ENCODE measurements at regions not wholly inside any gene's neighbourhood (a gene's known extent, or its start where the extent isn't known, plus 50 kb on each side); places are given as distances from the start of the nearest gene placed in this dataset.

DNA sequence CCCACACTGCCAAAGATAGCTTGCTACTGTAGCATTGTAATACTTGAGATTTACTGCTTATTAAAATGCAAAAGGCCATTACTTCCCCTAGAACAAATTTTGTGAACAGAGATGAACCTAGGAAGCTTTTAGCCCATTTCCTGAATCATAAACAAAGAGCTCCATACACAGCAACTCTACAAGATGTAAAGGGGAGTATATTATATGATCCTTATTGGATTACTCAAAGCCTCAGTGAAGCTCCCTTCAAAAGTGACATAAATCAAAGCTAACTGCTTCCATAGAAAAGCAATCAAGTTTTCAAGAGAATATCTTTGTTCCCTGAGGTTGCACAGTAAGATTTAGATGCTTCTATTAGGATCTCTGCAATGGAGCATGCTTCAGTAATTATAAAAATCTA is 629.8 kb downstream of the EFNA5 start:
- Mint-ChIP-seq H3K27ac (no peak overlapping the region), H3K27me3 (ENCODE audit: low read depth) (no peaks in the 10 kb centered on the region), H3K36me3 (ENCODE audit: insufficient read depth in 2 of 2) (no peaks in the 10 kb centered on the region), H3K4me3 (no peak overlapping the region), H3K4me1 (ENCODE audit: low read depth) (no peaks in the 10 kb centered on the region), H3K9me3 (peaks cover 2 to 13% of the 10 kb centered on the region in 2 donors)
- DNase-seq (no peak), ATAC-seq (replicated peaks in 1 of 2) (no peak)

- H3K36me3 Mint-ChIP-seq (ENCODE audit: insufficient read depth in 2 of 2), result no peaks in the 10 kb centered on the region
- ATAC-seq (replicated peaks in 1 of 2), result no peak
Measured at GRCh38 chr5:107032629-107033028, 638.1 kb downstream of the EFNA5 start.

GRCh38 chr5:107028938-107029337 is 641.8 kb downstream of the EFNA5 start:
- H3K9me3 Mint-ChIP-seq, result peaks cover 0 to 1% of the 10 kb centered on the region in 2 donors
- DNase-seq (no peak), ATAC-seq (replicated peaks in 1 of 2) (no peak)
- no peak overlapping the region for H3K27ac Mint-ChIP-seq
- H3K27me3 Mint-ChIP-seq (ENCODE audit: low read depth), result no peaks in the 10 kb centered on the region
- no peak overlapping the region for H3K4me3 Mint-ChIP-seq
- H3K36me3 Mint-ChIP-seq (ENCODE audit: insufficient read depth in 2 of 2), result no peaks in the 10 kb centered on the region
- no peaks in the 10 kb centered on the region for H3K4me1 Mint-ChIP-seq (ENCODE audit: low read depth)

More at GRCh38 chr5:107032629-107033028, 638.1 kb downstream of the EFNA5 start:
- DNase-seq, result no peak
- H3K27me3 Mint-ChIP-seq (ENCODE audit: low read depth), result no peaks in the 10 kb centered on the region
- peaks cover 1 to 5% of the 10 kb centered on the region in 2 donors for H3K9me3 Mint-ChIP-seq
- no peak overlapping the region for H3K27ac Mint-ChIP-seq
- no peak overlapping the region for H3K4me3 Mint-ChIP-seq
- no peaks in the 10 kb centered on the region for H3K4me1 Mint-ChIP-seq (ENCODE audit: low read depth)

DNA sequence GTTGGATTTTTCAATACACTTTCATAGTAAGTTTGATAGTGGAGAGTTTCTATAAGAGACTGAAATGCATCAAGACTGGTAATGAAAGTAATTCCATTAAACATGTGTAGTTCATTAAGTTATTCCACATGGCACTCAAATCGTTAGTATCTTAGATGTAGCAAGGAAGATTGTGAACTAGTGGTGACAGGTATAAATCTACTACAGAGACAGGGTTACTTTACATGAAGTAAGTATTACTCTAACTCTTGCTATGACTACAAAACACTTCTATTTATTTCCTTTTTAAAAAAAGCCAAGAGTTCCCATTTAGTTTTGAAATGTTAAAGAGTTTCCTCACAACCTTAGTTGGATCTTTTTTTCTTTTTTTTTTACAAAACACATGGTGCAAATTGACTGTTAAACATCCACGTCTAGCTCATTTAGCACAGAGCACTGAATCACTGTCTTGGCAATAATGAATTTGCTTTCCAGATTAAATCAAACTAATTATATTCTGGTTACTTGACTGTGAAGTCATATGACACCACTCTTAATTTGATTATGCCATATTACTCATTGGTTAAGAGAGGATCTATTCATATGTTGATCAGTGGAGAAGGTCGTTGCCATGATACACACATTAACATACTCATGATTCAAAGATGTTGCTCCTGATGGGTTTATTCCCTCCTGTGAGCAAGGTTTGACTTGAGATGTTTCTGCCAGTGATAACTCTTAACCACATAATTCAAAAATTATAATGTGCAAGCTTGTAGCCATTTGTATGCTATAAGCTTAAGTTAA is 644.8 kb downstream of the EFNA5 start:
- Mint-ChIP-seq H3K36me3 (ENCODE audit: insufficient read depth in 2 of 2) (no peaks in the 10 kb centered on the region), H3K9me3 (peaks cover 0 to 1% of the 10 kb centered on the region in 2 donors), H3K4me3 (no peak overlapping the region), H3K27ac (no peak overlapping the region), H3K27me3 (ENCODE audit: low read depth) (no peaks in the 10 kb centered on the region), H3K4me1 (ENCODE audit: low read depth) (no peaks in the 10 kb centered on the region)
- ATAC-seq (replicated peaks in 1 of 2) (no peak), DNase-seq (no peak)

DNA sequence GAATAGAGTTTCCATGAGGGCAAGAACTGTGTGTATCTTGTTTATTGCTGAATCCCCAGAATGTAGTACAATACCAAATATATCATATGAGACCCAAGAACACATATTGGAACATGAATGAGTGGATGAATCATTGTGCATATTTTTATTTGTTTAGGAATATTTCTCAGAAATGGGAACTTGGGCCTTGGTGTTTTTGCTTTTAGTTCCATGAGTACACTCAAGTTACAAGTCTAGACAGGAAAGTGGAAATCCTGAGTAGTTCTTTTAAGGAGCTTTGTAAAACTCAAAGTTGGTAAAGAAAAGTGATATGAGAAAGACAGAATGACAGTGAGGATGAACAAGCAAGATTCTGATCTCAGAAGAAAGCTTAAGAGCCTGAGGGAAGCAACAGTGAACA is 647.0 kb downstream of the EFNA5 start:
- H3K27me3 Mint-ChIP-seq (ENCODE audit: low read depth), result no peaks in the 10 kb centered on the region
- H3K4me1 Mint-ChIP-seq (ENCODE audit: low read depth), result no peaks in the 10 kb centered on the region
- DNase-seq (no peak), ATAC-seq (replicated peaks in 1 of 2) (no peak)
- H3K4me3 Mint-ChIP-seq, result no peak overlapping the region
- H3K27ac Mint-ChIP-seq, result no peak overlapping the region
- no peaks in the 10 kb centered on the region for H3K9me3 Mint-ChIP-seq
- no peaks in the 10 kb centered on the region for H3K36me3 Mint-ChIP-seq (ENCODE audit: insufficient read depth in 2 of 2)

DNA sequence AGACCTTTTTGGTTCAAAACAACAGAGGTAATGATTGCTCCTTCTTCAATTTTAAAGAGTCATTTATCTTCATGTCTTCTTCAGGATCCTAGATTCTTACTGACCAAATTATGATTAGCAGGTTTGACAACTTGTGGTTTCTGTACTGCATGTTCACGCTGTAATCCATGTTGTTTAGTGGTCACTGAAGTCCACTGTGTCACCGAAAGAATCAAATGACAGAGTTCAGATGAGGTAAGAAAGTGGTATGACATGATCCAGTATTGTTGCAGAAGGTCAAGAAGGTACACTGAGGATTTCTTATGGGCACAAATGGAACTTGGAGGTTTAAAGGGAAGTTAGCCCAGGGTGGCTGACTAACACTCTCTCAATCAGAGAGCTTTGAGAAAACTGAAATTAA is 649.2 kb downstream of the EFNA5 start:
- Mint-ChIP-seq H3K36me3 (ENCODE audit: insufficient read depth in 2 of 2) (no peaks in the 10 kb centered on the region), H3K27ac (no peak overlapping the region)

DNA sequence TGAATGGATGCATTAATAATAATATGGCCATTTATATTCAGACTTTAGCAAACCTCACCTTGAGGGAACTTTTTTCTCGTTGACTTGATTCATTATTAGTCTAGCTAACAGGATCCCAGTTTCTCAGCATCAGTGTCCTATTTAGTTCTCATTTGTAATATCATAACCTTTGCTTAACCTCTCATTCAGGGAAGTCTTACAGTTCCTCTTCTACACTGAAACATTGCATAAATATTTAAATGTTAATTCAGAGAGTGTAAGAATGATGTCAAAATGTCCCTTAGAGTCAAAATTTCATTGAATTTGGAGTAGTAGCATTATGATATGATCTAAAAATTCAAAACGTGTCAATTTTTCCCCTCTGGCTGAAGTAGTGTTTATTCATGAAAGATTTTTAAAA is 650.1 kb downstream of the EFNA5 start:
- Mint-ChIP-seq H3K4me3 (no peak overlapping the region), H3K36me3 (ENCODE audit: insufficient read depth in 2 of 2) (no peaks in the 10 kb centered on the region), H3K4me1 (ENCODE audit: low read depth) (no peaks in the 10 kb centered on the region), H3K27ac (no peak overlapping the region), H3K9me3 (peaks cover 0 to 4% of the 10 kb centered on the region in 2 donors), H3K27me3 (ENCODE audit: low read depth) (no peaks in the 10 kb centered on the region)
- ATAC-seq (replicated peaks in 1 of 2), result no peak
- DNase-seq, result no peak

More for the DNA sequence above, 649.2 kb downstream of the EFNA5 start:
- no peak for DNase-seq
- no peaks in the 10 kb centered on the region for H3K27me3 Mint-ChIP-seq (ENCODE audit: low read depth)
- H3K4me1 Mint-ChIP-seq (ENCODE audit: low read depth), result no peaks in the 10 kb centered on the region
- H3K4me3 Mint-ChIP-seq, result no peak overlapping the region
- peaks cover 0 to 4% of the 10 kb centered on the region in 2 donors for H3K9me3 Mint-ChIP-seq
- no peak for ATAC-seq (replicated peaks in 1 of 2)

DNA sequence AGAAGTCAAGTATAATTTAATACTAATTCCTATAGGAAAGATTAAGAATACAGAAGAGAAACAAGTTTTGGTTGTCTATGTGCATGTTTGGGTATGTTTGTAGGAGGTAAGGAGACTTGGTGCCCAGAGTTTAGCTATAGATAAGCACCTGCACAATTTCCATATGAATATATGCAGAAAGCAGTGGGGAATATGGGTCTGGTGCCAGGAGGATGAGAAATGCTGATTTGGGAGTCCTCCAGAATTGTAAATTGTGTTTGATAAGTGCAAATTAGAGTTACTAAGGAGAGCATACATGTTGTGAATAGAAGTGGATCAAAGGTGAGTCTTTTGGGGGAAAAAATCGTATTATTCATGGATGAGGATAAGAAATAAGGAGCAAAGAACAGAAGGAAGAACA is 653.1 kb downstream of the EFNA5 start:
- Mint-ChIP-seq H3K9me3 (peaks cover 0 to 4% of the 10 kb centered on the region in 2 donors), H3K27ac (no peak overlapping the region), H3K4me3 (no peak overlapping the region), H3K27me3 (ENCODE audit: low read depth) (no peaks in the 10 kb centered on the region), H3K4me1 (ENCODE audit: low read depth) (no peaks in the 10 kb centered on the region), H3K36me3 (ENCODE audit: insufficient read depth in 2 of 2) (no peaks in the 10 kb centered on the region)
- ATAC-seq (replicated peaks in 1 of 2) (no peak), DNase-seq (no peak)

DNA sequence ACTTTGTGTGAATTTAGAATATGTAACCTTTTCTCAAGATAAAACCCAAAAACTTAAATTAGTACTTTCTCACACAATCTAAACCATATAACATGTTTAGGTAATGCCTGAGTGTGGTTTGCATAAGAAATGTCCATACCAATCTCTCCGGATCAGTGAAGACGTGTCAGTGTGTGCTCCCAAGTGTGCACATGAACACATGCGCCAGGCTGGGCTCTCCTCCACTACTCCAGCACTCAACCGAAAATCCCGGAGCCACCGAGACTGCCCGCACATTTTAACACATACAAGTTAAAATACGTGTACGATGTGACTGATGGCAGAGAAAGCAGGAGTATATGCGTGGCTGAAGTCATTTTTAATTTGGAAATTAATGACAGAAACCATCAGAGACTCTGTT is 658.4 kb downstream of the EFNA5 start:
- no peak overlapping the region for H3K4me3 Mint-ChIP-seq
- no peaks in the 10 kb centered on the region for H3K9me3 Mint-ChIP-seq
- DNase-seq, result no peak
- H3K36me3 Mint-ChIP-seq (ENCODE audit: insufficient read depth in 2 of 2), result no peaks in the 10 kb centered on the region
- no peaks in the 10 kb centered on the region for H3K4me1 Mint-ChIP-seq (ENCODE audit: low read depth)
- H3K27me3 Mint-ChIP-seq (ENCODE audit: low read depth), result no peaks in the 10 kb centered on the region
- no peak for ATAC-seq (replicated peaks in 1 of 2)
- H3K27ac Mint-ChIP-seq, result no peak overlapping the region

- Mint-ChIP-seq H3K4me1 (ENCODE audit: low read depth) (no peaks in the 10 kb centered on the region), H3K27me3 (ENCODE audit: low read depth) (no peaks in the 10 kb centered on the region), H3K9me3 (no peaks in the 10 kb centered on the region), H3K27ac (no peak overlapping the region), H3K36me3 (ENCODE audit: insufficient read depth in 2 of 2) (no peaks in the 10 kb centered on the region), H3K4me3 (no peak overlapping the region)
- DNase-seq (no peak), ATAC-seq (replicated peaks in 1 of 2) (no peak)
Measured at GRCh38 chr5:107011605-107012004, 659.1 kb downstream of the EFNA5 start.

GRCh38 chr5:107010060-107010459 is 660.7 kb downstream of the EFNA5 start:
- no peaks in the 10 kb centered on the region for H3K4me1 Mint-ChIP-seq (ENCODE audit: low read depth)
- DNase-seq (no peak), ATAC-seq (replicated peaks in 1 of 2) (no peak)
- no peak overlapping the region for H3K27ac Mint-ChIP-seq
- no peak overlapping the region for H3K4me3 Mint-ChIP-seq
- H3K9me3 Mint-ChIP-seq, result no peaks in the 10 kb centered on the region
- H3K36me3 Mint-ChIP-seq (ENCODE audit: insufficient read depth in 2 of 2), result no peaks in the 10 kb centered on the region
- H3K27me3 Mint-ChIP-seq (ENCODE audit: low read depth), result no peaks in the 10 kb centered on the region

DNA sequence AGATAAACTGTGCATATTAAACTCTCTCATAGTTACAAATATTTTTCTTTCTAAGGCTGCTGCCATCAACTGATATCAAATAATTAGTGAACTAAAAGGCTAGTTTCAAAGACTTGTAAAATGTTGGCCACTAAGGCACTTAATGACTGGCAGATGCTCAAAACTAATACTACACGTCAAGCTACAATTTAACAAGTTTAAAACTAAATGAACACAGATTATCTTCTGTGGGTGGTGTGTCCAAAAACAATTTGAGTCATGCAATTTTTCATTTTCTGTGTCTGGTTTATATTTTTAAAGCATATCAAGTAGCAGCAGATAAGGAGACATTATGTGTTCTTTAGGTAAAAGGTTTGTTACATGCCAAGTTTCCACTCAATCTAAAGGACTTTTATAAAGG is 665.1 kb downstream of the EFNA5 start:
- no peak for DNase-seq
- Mint-ChIP-seq H3K4me1 (ENCODE audit: low read depth) (no peaks in the 10 kb centered on the region), H3K27me3 (ENCODE audit: low read depth) (no peaks in the 10 kb centered on the region), H3K27ac (no peak overlapping the region), H3K9me3 (peaks cover 0 to 5% of the 10 kb centered on the region in 2 donors), H3K36me3 (ENCODE audit: insufficient read depth in 2 of 2) (no peaks in the 10 kb centered on the region), H3K4me3 (no peak overlapping the region)
- ATAC-seq (replicated peaks in 1 of 2), result no peak

- no peaks in the 10 kb centered on the region for H3K27me3 Mint-ChIP-seq (ENCODE audit: low read depth)
- H3K27ac Mint-ChIP-seq, result no peak overlapping the region
- no peak for DNase-seq
Measured at GRCh38 chr5:107005161-107005560, 665.6 kb downstream of the EFNA5 start.

DNA sequence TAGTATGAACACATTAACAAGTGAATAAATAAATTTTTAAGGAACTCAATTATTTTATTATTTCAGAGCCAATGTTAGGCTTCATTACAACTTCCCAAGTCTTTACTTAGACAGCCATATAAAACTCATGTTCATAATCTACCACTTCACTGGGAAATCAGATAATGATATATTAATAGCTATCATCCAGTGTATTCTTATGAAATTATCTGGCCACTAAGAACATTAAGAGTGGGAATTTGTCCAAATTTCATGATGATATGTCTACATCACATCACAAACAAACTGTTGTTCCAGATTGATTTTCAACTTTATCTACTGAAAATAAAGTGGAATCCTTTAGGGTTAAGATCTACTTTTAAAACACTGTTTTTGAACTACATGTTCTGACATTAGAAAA is 668.6 kb downstream of the EFNA5 start:
- no peak for ATAC-seq (replicated peaks in 1 of 2)
- Mint-ChIP-seq H3K9me3 (peaks cover 6 to 14% of the 10 kb centered on the region in 2 donors), H3K27me3 (ENCODE audit: low read depth) (no peaks in the 10 kb centered on the region), H3K27ac (no peak overlapping the region), H3K36me3 (ENCODE audit: insufficient read depth in 2 of 2) (peaks cover 0 to 2% of the 10 kb centered on the region in 2 donors), H3K4me1 (ENCODE audit: low read depth) (no peaks in the 10 kb centered on the region), H3K4me3 (no peak overlapping the region)
- no peak for DNase-seq

More at GRCh38 chr5:107005161-107005560, 665.6 kb downstream of the EFNA5 start:
- Mint-ChIP-seq H3K36me3 (ENCODE audit: insufficient read depth in 2 of 2) (no peaks in the 10 kb centered on the region), H3K4me3 (no peak overlapping the region), H3K4me1 (ENCODE audit: low read depth) (no peaks in the 10 kb centered on the region), H3K9me3 (peaks cover 0 to 5% of the 10 kb centered on the region in 2 donors)
- ATAC-seq (replicated peaks in 1 of 2), result no peak

Measured in activated T-cell treated with anti-CD3 and anti-CD28 coated beads, Interleukin-2, amount 50 U/mL, for 72 hours (primary cell).